GM19328 (cell line): ENCODE measurements at regions not wholly inside any gene's neighbourhood (a gene's known extent, or its start where the extent isn't known, plus 50 kb on each side); places are given as distances from the start of the nearest gene placed in this dataset.

Experiments
- ATAC-seq: cut with Tn5 transposase; IDR thresholded peaks from one replicate; pipeline ENCODE4 v1.9.1; 2021; ENCODE audit warnings: mild to moderate bottlenecking, moderate library complexity; ENCODE audit not compliant: unreplicated experiment

DNA sequence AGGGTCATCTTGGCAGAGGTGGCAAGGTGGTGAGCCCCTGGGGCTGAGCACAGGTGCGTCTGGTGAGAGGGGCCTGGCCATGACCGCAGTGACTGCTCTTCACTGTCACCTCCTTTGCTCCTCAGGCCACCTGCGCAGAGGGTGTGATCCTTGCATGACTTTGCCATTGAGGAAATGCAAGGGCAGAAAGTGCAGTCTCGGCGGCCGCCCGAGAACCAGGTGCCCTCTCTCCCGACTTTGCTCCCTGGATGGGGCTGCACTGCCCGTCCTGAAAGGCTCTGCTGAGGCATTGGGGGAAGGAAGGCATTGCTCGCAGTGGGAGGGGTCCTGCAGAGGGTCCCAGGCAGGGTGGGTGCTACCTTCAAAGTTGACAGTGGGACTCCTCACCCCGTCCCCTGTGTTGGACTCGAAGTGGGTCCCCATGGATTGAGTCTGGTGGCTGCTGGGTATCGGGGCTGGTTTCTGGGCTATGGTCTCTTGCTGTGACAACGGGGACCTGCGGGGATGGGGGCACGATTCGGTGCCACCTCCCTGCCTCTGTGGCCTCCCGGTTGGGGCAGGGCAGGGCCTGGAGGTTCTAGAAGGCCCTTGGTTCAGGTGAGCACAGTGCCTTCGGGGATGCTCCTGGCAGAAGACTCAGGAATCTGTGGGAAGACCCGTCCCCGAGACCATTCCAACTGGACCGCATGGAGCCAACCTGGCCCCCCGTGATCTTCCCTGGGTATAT lies 1239.4 kb downstream of the BRD1 start:
- no peak for ATAC-seq

DNA sequence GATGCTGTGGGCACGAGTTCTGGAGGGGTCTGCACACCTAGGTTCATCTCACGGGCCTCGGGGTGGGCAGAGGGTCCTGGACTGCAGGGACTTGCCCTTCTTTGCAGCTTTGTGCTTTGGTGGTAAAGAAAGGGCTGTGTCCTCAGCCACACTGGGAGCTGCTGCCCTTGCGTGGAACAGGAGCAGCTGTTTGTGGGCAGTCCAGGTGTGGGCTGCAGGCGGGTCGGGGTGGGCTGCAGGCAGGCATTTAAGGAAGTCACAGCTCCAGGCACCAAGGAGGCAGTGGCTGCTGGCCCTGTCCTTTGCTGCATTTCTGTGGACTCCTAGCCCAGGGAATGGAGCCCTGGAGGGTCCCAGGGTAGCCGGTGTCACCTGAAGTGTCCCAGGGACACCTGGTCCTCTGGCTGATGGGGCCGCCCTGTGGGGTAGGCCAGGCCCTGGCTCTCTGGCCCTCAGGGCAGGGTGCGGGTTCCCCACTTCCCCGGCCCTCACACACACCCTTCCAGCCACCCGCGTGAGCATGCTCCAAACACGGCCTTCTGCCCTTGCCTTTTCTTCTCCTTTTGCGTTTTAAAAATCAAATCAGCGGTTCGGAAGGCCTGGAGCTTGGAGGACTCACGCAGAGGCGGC lies 1240.3 kb downstream of the BRD1 start:
- no peak for ATAC-seq

DNA sequence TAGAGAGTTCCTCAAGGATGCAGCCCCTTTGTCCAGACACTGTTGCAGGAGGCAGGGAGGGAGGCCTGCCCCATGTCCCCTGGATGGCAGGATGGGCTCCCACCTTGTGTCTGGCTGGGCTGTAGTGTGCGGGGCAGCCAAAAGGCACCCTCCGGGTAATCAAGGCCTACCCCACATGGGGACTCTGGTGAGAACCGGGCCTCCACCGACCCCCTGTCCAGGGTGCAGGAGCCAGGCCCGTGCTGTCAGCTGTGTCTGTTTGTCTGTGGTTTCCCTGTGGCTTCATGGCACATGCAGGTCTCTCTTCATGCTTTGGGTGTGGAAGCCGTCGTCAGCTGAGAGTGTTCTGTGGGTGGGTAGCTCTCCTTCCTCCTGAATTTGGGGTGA lies 1240.9 kb downstream of the BRD1 start:
- no peak for ATAC-seq

GRCh38 chr22:48585916-48586798 lies 1241.5 kb downstream of the BRD1 start:
- ATAC-seq = no peak

DNA sequence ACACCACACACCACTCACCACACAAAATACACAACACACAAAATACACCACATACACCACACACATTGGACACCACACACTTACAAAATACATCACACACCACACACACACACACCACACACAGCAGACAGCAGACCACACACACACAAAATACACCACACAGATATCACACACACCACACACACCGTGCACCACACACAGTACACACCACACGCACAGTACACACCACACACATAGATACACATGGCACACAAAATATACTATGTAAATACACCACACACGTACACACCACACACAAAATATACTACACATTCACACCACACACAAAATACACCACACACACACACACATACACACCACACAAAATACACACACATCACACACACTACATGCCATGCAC lies 1243.5 kb downstream of the BRD1 start:
- no peak for ATAC-seq

DNA sequence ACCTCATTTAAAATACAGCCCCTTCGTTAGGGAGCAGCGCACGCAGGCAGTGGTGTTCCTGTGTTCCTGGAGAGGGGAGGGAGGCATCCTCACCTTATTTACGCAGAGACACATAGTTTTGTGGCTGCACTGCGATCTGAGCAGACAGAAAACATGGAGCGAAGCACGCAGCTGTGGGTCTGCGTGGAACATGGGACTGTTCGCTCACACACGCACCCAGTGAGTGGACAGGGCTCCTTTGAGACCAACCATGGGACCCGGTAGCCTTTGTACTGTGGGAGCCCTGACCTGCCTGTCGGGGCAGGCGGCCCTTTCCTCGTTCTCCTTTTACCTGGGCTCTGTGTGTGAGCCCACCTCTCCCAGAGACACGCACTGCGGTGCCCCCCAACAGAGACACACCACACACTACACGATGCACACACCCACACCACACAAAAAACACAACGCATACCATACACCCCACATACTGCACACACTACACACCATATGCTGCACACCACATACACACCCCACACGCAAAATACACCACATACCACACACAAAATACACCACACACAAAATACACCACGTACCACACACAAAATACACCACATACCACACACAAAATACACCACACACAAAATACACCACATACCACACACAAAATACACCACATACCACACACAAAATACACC lies 1245.7 kb downstream of the BRD1 start:
- ATAC-seq = no peak

DNA sequence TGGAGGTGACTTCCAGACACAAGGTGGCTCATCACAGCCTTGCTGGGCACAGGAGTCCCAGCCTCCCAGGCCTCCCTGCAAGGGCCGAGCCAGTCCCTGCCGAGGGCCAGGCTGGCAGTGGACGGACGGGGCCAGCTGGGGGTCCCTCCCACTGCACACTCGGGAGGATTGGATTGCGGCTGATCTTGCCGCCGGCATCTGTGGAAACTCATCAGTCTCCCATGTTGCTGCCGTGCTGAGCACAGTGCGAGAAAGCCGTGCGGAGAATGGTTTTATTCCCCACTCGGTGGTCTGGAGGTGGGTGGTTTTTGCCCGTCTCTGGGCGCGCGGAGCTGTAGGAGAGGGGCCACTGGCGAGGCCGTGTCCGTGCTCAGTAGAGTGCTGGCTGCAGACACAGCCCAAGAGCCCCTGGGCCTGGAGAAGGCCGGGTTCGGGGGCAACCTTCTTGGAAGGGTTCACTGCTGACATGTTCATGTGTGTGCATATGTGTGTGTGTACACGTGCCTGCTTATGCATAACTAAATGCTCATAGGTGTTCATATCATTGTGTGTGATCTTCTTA lies 1246.4 kb downstream of the BRD1 start:
- ATAC-seq = no peak

DNA sequence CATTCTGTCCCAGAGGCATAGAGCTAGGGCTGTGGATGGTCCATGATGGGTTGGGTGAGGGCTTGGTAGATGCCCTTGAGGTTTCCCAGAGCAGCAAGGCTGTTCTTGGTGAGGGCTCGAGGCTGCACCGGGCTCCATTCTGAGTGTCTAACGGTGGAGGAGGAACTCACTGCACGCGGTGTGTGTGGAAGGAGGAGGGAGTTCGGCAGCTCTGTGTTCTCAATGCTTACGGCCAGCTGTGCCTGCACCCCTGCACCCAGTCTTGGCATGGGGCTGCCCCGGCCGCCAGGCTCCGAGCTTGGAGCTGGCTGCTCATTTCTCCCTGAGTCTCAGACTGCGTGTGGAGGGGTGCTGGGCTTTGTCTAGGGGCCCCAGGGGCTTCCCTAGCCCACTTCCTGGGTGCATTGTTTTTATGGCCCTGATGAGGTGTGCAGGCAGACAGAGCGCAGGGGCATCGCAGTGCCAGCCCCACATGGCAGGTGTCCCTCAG lies 1247.1 kb downstream of the BRD1 start:
- no peak for ATAC-seq

DNA sequence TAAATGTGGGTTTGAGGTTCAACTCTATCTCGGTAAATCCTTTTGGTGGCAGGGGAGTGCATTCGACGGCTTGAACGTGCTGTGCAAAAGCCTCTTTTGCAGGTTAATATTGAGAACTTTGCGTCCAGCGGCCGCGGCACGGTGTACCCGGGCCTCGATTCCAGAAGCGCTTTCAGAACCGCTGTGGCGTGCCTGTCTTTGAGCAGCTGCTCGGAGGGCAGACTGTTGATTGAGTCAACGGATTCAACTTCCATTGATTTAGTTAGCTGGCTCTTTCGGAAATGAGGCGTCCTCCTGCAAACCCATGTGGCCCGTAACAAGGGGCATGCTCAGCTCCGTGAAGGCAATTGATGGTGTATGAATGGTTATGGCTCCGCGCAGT lies 1247.8 kb downstream of the BRD1 start:
- ATAC-seq = no peak

DNA sequence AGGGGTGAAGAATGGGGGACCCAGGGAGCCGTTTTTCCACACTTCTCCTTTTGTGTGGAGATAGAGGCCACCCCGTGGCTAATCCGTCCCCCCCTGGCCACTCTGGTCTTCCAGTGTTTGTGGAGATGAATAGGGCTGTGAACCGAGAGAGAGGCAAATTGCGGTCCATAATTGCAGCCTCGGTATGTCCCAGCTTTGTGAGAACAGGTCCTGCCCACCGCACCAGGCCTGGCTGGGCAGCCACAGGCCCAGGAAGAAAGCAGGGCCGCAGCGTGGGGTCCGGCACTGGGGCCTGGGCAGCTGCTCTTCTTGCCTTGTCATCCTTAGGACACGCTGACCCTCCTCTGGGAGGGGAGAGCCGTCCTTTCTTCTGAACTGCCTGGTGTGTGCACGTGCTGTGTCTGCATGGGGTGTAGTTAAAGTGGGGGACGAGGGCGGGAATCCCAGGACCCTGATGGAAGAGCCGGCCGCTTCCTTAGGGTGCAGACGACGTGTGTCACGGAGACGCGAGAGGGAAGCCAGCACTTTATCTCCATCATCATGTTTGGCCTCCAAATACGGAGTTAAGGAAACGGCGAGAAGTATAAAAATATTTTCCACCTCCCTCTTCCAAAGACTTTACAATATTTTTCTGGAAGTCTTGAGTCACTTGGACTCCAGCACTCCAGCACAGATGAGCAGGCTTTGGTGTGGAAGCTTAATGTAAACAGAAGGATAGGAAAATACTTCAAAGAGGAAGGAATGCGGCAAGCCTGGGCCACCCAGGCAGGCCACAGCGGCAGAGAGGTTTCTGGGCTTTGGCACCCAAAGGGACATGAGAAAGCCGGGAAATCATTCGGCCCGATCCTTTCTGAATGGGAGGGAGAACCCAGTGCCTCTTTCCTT lies 1248.4 kb downstream of the BRD1 start:
- no peak for ATAC-seq

DNA sequence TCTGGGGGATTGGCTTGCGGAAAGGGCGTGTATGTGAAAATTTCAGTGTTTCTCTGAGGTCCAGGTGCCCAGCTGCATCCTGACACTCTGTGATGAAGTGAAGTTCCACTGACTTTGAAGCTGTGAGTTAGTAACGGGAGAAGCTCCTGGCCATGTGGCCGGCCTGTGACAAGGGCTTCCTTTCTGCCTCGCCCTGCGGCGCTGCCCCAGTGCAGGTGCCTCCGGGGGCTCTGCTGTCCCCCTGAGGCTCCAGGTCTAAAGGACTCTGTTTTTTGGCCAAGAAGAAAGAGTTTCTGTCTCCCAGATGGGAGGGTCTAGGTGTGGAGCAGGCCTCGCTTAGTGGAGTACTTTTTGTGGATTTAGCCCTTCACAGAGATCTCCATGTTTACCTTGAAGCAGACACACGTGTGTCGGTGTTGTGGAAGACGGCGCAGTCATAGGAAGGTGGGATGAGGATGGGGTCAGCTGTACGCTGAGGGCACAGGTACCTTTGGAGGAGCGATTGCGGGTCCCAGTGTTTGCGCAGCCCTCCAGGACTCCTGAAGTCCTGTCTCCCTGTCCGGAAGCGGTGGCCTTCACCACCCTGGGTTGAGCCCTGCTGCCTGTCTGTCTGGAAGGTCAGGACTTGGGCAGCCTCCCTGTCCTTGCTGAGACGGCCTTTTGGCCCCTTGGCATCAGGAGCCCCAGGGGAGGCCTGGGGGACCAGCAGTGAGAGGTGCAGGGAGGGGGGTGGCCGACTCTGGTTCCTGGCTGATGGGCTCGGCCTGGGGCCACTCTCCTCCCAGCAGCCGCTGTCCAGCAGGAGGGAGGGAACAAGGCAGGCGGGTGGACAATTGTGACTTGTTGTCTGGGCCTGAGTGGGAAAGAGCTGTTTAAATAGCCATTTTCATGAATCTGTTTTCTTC lies 1249.3 kb downstream of the BRD1 start:
- ATAC-seq = no peak

- no peak for ATAC-seq
These were observed 1250.0 kb downstream of the BRD1 start for GRCh38 chr22:48577691-48578090.

DNA sequence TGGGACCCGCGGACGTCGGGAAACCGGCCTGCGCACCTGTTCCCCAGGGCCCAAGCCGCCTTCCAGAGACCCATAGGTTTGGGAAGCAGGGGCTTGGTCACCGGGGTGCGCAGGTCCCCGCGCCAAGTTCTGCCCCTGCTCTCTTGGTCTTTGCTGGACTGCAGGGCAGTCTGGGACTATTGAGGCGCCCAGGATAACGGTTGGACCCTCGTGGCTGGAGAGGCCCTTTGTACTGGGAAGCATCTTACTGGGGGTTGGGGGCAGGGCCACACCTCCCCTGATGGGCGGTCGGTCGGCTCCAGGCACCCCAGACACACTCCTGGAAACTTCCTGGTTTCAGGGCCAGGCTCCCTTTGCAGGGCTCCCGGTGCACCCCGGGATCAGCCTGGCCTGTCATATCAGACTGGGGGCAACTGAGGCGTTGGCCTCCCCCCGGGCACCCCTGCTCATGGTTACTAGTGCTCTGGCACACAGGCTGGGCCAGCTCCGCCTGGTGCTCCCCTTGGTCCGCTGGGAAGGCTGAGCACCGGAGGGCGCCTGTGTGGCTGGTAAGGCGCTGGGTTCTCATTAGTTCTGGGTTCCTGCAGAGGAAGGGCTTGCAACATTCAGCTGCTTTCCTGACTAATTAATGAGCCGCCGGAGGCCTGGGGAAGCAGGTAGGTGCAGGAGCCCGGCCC lies 1250.5 kb downstream of the BRD1 start:
- ATAC-seq = no peak

- no peak for ATAC-seq
These were observed 1251.2 kb downstream of the BRD1 start for GRCh38 chr22:48576333-48577013.

GRCh38 chr22:48575618-48576332 lies 1251.9 kb downstream of the BRD1 start:
- ATAC-seq = no peak

- no peak for ATAC-seq
These were observed 1252.7 kb downstream of the BRD1 start for GRCh38 chr22:48574776-48575617.
